DMS 273 (cell line): ENCODE measurements at regions not wholly inside any gene's neighbourhood (a gene's known extent, or its start where the extent isn't known, plus 50 kb on each side); places are given as distances from the start of the nearest gene placed in this dataset.
"Not testable (repeated sequence)": the region's sequence is repeated elsewhere in the genome, so short reads cannot be mapped to it uniquely, and the experiment has no call there.

ENCODE experiments used
- DNase-seq: peaks from one replicate; lab custom pipeline; 2025; ENCODE audit not compliant: unreplicated experiment; lab: John Stamatoyannopoulos, UW

DNA sequence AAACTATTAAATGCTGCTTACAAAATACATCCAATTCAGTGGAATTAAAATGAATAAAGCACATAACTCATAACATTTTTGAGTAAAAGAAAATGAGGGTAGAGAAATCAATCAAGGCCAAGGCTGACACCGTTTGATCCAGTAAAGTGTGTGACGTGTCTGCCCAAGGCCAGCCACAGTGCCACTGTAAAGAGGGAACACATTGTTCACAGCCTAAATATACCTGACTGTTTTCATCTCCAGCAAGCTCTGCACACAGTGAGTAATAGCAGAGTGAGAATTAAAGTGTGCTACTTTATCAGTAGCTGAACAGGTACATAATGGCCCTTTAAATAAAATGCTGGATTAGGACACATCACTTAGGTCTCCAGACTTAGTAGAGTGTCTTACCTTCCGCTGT lies 130.8 kb upstream of the DPP6 start:
- no peak for DNase-seq

DNA sequence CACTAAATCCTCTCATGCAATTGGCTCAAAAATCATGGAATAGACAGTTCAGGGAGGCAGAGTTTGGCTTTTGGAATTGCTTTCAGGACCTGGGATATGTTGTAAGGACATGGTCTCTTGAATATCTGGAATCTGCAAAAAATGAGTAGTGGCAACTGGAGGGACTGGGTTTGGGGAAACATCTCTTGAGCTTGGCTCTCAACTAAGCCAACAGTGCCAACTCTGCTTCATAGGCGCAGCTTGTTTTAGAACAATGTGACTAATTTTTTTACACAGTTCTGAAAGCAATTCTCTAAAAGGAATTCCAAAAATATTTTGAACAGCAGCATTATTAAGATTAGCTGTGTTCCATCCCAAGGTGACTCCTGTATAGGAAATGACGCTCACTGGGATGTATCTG lies 121.5 kb upstream of the DPP6 start:
- no peak for DNase-seq

DNA sequence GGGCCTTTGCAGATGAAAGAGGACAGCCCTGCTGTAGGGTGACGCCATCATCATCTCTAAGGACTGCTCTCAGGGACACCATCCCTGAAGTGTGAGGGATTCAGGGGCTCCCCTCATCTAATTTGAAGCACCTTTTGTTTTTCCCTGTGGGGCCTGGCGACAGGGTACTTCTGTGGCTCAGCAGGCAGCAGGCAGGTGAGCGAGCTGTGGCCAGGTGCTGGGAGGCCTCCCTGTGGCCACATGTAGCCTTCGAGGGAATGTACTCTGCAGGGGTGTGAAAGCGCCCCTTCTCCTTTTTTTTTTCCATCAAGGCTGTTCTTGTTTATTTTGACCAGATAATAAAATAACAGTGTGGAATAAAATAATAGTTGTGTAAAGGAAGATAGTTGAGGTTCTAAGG lies 118.2 kb upstream of the DPP6 start:
- DNase-seq, result no peak

DNA sequence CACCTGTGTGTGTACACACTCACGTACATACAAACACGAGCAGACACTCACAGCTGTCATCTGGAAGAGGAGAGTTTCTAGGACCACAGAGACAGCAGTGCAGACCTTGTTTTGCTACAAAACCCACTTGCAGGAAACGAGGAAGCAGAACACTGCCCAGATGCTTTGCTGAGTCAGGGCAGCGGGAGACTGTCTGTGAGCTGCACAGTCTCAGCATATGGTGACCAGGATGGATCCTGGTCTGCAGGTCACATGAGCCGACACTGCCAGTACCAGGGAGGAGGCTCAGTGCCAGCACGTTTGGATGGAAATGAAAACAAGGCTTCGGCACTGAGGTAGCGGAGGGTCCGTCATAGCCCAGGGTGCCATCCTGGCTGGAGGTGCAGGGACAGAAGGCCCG lies 117.6 kb upstream of the DPP6 start:
- peak; percentile 14 for DNase-seq

DNA sequence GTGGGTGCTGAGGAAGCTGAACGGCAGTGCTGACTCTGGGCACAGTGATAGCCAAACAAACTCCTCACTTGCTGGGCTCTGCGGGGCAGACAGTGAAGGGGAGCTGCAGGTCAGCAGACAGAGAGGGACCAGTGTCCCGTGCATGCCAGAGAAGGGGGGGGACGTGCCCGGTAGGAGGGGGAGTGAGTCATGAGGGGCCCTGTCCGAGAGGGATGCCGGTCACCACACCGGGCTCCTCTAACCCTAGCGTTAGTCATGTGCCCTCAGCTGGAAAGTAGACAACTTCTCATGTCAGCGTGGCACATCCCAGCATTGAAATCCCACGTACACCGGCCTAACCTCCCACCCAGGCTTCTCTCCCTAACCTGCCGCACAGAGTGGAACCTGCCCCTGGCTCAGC lies 117.1 kb upstream of the DPP6 start:
- DNase-seq, result no peak

DNA sequence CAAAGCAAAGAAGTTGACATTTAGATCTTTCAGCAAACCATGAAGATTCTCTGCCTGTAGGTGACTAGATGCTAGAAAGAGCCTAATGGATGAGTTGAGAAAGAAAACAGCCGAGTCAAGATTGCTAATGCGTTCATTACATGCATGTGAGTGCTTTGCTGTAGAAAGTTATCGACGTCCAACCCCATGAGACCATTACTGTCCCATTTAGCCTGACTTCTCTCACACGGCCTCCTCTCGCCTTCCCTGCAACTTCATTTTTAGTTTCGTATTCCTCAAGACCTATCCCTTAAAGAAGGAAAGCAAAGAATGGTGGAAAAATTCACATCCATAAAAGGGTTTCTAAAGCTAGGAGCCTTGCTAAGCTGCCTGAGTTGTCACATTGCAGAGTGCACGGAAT lies 113.7 kb upstream of the DPP6 start:
- DNase-seq, result no peak

DNA sequence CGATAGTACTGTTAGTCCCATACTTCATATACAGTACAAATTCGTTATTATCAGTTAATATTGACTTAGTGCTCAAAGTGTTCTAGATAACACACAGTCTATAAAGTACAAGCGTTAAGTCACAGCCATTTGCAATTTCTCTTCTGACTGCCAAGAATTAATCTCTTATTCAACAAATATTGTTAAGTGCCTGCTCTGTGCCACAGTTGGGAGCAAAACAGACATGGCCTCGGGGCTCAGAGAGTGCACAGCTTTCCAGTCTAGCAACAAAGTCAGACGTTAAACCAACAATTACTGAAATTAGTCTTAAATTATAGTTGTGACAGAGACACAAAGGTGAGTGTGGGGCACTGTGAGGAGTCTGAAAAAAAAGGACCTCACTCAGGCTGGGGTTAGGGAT lies 113.0 kb upstream of the DPP6 start:
- no peak for DNase-seq

DNA sequence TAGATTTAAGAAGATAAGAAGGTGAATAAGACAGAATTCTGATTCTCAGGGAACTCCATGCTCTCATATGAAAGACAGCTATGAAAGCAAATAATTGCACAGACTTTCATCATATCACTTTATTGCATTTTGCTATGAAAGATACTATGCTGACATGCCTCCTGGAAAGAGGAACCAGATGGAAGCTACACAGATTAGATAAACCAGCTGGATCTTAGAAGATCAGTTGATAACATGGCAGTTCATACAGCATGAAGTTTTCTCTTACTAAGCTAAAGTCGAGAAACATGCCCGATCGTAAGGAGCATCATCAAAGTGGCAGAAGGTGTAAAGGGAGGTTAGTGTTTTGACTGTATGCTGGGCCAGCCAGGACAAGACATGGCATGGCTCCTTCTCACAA lies 112.5 kb upstream of the DPP6 start:
- no peak for DNase-seq

DNA sequence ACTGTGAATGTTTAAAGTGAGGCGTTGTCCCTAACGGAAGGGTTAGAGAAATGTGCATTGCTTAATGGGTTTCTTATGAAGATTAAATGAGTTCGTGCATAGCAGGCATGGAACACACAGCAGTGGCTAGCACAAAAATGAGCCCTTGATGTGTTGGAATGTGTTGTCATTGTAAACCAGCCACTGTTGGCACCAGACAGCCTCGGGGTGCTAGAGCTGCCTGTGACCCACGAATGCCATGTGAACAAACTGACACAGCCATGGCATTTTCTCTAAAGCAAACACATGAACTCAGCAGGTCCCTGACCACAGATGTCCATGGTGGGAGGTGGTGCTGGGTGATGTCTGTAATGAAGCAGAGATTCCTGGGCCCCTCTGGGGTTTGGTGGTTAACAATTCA lies 111.1 kb upstream of the DPP6 start:
- DNase-seq, result no peak

DNA sequence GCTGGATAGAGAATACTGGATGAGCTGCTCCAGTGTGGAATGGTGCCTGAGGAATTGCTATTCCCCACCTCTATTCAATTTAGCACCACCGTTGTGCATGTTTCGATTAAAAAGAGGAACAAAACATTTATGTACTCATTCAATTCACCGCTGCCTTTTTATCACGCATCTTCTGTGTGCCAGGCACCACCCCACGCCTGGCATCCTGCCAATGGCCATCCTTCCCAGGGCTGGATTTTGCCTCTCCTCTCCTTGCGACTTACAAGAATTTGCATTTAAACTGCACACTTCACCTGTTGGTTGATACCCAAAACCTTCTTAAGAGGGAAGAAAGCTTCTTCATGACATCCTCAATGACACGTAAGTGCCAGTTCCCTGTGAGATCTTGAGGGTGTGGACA lies 110.2 kb upstream of the DPP6 start:
- no peak for DNase-seq

DNA sequence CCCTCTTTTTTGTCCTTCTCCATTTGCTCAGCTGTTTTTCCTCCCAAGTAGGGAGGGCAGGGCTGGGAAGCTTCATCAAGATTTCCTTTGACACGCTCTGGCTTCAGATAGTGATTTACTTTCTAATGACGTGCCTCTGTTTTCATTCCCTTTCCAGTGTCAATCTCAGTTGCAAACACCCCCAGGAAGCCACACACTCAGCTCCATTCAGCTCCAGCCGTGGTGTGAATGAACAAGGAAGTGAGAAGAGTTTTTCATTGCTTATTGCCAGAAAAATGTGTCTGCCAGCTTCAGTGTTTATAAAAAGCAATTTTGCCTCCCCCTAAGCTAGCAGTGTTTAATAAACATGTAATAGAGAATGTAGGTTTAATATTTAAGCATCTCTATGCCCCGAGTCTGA lies 108.7 kb upstream of the DPP6 start:
- no peak for DNase-seq

DNA sequence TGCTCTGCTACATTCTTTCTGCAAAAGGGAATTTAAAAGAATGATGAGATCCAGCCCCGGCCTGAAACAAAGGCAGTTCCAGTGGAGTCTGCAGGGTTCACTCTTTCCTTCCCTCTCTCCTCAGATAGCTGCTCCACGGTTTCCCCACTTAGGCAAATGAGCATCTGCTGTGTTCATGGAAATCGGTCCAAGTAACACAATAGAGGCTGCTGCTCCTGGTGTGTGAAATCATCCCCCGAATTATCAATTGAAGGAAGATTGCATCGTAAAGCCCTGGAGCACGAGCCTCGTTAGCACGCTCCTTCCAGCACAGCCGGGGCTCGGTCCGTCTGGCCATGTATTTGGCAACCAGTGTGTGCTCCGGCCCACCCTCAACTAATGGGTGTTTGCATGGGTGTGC lies 108.3 kb upstream of the DPP6 start:
- DNase-seq, result no peak

DNA sequence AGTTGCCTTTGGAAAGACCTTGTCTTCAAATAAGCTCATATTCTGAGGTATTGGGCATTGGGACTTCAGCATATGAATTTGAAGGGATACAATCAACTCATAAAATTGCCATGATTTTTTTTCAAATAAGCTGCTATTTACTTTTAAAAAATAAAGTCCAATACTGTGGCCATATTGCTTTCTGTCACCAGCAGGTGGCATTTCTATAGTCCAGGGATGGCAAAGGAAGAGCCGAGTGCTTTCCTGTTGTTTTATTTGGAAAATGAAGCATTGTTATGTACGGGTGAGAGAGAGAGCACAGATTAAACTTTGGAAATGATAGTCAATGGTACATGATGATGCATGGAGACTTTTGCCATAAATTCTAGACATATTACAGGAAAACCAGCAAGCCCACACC lies 104.1 kb upstream of the DPP6 start:
- DNase-seq, result no peak

DNA sequence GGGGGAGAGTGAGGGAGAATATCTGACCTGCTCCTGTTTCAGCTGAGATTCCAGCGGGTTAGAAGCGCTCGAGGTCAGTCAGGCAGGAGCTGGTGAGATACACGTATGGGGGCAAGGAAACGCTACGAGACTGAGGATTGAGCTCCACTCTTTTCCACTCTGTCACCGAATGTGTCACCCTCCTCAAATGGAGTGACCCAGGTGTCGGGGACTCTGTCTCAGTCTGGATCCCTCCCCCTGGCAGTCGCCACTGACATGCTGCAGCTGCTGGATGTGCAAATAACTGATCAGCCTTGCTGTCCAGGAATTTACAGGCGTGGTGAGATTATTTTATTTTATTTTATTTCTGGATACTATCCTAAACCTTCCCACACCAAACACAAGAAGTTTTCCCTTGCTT lies 100.9 kb upstream of the DPP6 start:
- no peak for DNase-seq

DNA sequence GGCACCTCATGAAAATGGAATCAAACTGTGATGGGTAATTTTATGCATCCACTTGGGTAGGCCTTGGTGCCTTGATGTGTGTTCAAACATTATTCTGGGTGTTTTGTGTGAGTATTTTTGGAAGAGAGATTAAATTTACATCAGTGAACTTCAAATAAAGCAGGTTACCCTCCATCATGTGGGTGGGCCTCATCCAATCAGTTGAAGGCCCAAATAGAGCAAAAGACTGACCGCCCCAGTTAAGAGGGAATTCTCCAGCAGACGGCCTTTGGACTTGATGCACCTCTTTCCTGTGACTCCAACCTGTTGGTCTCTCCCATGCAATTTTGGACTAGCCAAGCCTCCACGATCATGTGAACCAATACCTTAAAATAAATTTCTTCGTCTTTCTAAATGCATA lies 97.7 kb upstream of the DPP6 start:
- no peak for DNase-seq

DNA sequence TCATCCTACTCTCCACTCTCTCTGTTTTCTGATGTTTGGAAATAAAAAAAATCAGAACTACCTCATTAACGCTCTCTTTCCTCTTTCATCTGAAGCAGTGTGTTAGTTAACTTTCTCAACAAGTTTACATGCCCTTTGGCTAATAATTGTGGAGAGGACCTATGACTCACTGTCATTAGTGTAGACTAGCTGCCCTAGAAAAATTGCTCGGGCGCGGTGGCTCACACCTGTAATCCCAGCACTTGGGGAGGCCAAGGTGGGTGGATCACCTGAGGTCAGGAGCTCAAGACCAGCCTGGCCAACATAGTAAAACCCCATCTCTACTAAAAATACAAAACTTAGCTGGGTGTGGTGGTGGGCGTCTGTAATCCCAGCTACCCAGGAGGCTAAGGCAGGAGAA lies 94.5 kb upstream of the DPP6 start:
- DNase-seq, result not testable (repeated sequence)

DNA sequence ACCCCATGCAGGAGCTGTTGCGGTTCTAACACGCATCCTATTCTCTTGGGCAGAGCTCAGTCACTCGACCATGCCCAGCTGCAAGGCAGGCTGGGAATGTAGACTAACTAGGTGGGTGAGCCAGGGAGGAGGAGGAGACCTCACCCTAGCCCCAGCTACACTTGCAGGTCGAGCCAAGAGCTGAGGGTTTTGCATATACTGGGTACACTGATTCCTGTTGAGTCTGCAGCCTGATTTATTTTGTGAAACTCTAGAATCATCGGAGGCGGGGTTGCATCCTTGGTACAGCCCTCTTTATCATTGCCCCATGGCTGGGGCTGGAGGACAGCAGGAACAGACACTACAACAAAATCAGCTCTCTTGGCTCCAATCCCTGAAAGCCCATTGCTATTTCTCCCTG lies 93.8 kb upstream of the DPP6 start:
- DNase-seq, result not testable (repeated sequence)

DNA sequence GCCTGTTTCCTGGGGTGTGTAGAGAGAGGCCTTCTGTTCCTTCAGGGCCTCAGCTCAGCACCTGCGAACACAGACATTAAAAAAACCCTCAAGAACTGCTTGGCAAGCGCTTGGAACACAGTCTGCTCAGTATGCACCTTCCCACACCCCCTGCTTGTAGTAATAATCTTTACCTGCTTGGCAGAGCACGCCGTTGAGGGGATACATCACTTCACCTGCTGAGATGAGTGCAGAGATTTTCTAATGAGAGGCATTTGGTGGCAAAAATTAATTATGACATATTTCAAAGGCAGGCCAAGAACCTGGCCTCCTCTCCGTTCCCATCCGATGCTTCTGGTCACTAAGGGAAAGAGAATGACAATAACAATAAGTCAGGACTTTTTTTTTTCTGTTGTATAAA lies 93.4 kb upstream of the DPP6 start:
- not testable (repeated sequence) for DNase-seq

DNA sequence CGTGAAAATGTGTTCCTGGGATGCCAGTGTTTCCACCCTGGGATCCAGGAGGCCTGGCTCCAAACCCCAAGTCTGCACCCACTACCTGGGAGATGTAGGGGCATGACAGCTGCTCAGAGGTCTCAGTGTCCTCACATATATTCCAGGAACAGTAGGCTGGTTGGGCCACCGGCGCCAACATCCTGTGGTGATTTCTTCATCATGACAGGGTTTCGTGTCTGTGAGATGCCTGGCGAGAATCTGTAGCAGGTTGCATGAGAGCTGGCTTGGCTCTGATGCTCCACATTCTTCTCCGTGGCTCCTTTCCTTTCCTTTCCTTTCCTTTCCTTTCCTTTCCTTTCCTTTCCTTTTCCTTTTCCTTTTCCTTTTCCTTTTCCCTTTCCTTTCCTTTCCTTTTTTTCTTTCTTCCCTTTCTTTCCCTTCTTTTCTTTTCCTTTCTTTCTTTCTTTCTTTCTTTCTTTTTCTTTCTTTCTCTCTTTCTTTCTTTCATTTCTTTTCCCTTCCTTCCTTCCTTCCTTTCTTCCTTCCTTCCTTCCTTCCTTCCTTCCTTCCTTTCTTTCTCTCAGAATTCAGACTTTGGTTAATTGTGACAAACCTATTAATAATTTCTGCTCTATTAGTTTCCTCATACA lies 87.6 kb upstream of the DPP6 start:
- DNase-seq, result not testable (repeated sequence)

DNA sequence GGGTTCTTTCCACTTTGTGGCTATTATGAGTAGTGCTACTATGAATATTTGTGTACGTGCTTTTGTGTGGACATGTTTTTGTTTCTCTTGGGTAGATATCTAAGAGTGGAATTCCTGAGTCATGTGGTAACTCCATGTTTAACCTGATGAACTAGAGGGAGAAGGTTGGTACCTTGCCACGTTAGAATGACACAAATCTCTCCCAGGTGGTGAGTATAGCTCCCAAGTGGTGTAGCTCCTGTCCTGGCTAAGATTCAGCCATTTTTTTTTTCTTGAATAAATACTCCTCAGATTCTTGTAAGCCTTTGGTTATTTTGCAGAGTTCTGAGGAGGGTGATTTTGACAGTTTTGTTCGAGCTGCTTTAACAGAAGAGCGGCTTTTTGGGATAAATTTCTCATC lies 83.2 kb upstream of the DPP6 start:
- DNase-seq, result not testable (repeated sequence)

DNA sequence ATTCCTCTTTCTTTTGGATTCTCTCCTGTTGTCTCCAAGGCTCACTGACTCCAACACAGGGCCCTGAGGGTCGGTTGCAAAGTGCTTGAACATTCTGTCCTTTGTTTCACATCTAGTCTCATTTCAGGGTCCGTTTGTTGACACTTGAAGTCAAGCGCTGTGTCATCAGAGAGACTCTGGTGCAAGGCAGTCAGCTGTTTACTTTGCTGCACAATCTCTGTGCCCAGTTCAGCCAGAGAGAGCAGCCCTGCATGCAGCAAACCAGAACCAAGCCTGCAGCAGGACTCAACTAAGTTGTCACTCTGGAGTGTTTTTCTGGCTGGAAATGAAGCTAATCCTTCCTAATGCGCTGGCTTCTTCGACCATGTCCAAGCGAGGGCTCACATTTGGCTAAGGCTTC lies 77.6 kb upstream of the DPP6 start:
- not testable (repeated sequence) for DNase-seq

DNA sequence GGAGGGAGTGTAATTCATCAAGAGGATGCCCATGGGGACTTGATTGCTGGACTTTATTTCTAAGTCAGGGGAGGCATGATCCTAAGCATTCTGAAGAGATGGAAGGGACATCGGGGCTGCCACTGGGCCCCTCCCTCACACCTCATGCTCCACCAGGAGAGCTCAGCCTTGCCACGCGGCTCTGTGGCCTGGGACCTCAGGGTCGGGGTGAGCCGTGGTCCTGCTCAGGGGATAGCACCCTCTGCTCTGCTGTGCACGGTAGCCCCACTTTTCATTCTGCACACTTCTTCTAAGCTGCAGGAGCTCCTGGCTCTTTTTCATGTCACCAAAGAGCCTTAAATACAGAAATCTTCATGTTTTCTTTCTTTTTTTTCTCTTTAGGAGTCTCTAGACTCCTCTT lies 75.5 kb upstream of the DPP6 start:
- DNase-seq, result not testable (repeated sequence)

DNA sequence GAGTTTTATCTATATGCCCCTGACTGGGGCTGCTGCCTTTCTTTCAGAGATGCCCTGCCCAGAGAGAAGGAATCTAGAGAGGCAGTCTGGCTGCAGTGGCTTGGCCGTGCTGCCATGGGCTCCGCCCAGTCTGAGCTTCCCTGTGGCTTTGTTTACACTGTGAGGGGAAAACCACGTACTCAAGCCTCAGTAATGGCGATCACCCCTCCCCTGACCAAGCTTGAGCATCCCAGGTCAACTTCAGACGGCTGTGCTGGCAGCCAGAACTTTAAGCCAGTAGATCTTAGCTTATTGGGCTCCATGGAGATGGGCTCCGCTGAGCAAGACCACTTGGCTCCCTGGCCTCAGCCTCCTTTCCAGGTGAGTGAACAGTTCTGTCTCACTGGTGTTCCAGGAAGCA lies 69.0 kb upstream of the DPP6 start:
- DNase-seq, result not testable (repeated sequence)
